ENCODE measurements at regions not wholly inside any gene's neighbourhood (a gene's known extent, or its start where the extent isn't known, plus 50 kb on each side); places are given as distances from the start of the nearest gene placed in this dataset.

DNA sequence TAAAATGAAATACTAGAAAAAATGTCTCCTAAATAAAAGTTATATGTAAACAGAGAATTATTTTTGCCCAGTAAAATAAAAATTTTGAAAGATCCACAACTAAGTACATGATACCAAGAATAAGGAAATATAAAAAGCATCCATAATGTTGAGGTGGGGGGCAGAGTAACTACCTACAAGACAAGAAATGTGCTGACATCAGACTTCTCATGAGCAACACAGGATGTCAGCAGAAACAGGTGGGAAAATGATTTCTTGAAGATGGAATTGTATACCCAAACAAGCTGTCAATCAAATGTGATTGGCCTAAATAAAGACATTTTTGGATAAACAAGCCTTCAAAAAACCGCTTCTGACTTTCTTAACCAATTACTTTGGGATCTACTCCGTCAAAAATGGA lies 143.9 kb upstream of the LIPC start:
- no peak for DNase-seq (ENCODE audit: low read depth)
- TF ChIP-seq, protein P1, sequence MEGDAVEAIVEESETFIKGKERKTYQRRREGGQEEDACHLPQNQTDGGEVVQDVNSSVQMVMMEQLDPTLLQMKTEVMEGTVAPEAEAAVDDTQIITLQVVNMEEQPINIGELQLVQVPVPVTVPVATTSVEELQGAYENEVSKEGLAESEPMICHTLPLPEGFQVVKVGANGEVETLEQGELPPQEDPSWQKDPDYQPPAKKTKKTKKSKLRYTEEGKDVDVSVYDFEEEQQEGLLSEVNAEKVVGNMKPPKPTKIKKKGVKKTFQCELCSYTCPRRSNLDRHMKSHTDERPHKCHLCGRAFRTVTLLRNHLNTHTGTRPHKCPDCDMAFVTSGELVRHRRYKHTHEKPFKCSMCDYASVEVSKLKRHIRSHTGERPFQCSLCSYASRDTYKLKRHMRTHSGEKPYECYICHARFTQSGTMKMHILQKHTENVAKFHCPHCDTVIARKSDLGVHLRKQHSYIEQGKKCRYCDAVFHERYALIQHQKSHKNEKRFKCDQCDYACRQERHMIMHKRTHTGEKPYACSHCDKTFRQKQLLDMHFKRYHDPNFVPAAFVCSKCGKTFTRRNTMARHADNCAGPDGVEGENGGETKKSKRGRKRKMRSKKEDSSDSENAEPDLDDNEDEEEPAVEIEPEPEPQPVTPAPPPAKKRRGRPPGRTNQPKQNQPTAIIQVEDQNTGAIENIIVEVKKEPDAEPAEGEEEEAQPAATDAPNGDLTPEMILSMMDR (conservative IDR thresholded peaks at IDR 0.05; ENCODE audit: low read depth, low read length) = no peak
- no peak overlapping the region for H3K4me3 ChIP-seq (ENCODE audit: low read depth, low read length)

DNA sequence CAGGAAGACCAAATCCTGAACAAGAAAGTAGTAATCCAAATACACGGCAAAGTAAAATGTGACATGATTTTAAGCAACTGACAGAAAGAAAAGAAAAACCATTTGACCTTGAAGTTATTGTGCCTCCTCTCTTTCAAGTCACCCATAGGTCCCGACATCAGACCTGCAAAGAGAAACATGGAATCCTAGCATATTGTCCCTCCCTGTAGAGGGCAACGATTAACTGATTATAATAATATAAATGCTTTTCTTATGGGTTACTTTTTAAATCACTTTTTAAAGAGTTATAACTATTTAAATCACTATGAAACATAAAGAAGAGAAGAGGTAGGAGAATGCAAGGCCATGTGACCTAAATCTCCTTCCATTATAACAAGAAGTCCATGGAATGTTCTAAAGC lies 143.2 kb upstream of the LIPC start:
- TF ChIP-seq, protein P1 (conservative IDR thresholded peaks at IDR 0.05; ENCODE audit: low read depth, low read length) = peak; percentile 26
- peak; percentile 18 for DNase-seq (ENCODE audit: low read depth)

DNA sequence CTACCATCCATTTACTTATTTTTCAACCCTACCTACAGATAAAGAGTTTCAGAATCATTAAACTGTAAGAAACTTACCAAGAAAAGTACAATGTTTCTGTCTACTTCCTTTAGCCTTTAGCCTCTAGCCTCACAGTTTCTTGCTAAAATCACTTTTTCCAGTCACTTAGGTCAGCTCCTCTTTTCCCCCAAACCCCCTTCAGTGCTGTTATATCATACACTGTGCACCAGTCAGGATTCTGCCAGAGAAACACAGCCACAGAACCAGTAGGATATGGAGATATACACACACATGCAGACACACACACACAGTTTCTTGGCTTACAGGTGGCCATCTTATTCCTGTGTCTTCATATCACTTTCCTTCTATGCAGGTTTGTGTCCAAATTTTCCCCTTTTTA lies 139.9 kb upstream of the LIPC start:
- no peak for DNase-seq (ENCODE audit: low read depth)
- no peak overlapping the region for H3K4me3 ChIP-seq (ENCODE audit: low read depth, low read length)
- TF ChIP-seq, protein P1 (conservative IDR thresholded peaks at IDR 0.05; ENCODE audit: low read depth, low read length) = no peak

More for the DNA sequence above, 143.2 kb upstream of the LIPC start:
- no peak overlapping the region for H3K4me3 ChIP-seq (ENCODE audit: low read depth, low read length)

DNA sequence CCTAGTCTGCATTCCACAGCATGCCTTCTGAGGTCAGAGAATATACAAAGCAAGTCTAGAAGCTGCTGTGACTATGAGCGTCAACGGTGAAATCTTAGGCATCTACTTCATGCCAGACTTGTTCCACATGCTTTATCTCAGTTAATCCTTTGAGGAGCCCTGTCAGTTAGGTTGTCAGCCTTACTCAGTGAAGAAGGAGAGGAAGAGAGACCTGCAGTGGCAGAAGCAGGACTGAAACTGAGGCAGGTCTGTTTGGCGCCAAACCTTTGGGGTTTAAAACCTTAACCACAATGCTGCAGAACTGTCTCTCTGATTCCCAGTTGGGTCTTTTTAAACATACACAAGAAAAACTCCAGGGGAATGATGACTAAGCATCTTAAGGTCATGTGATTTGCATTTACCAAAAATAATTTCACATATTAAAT lies 139.0 kb upstream of the LIPC start:
- DNase-seq (ENCODE audit: low read depth) = peak; percentile 42
- TF ChIP-seq, protein P1 (conservative IDR thresholded peaks at IDR 0.05; ENCODE audit: low read depth, low read length) = no peak
- no peak overlapping the region for H3K4me3 ChIP-seq (ENCODE audit: low read depth, low read length)

DNA sequence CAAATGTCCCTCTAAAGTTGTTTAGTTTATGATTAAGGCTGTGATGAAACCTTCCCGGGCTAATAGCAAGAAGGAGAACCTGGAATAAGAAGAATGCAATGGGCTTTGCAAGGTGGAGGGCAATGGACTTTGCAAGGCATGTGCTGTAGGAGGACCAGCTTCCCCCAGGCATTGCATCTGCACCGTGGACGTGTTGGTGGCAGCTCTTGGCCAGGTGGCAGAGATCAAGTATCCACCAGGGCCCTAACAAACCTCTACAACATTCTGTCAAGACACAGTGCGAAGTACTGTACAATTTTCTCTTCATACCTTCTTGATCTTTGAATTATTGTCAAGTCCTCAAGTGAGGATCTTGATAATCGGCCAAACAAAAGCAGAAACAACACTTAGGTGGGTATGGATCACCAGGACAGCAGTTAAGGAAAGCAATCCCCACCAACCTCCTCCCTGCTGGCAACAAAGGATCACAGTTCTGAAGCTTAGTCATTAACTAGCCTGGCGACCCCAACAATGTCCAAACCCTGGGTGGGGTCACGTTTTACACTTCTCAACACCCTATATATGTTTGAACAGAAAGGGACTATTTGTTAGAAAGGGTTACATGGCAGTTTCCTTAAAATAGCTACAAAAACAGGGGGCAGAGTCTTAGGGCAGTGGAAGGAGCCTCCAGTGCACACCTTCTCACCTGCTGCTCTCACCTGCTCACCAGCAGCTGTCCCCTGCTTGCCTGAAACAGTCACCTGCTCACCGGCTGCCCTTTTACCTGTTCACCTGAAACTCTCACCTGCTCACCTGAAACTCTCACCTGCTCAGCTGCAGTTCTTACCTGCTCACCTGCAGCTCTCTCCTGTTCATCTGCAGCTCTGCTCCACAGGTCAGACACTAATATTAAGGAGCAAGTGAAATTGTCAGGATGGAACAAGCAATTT lies 137.9 kb upstream of the LIPC start:
- no peak overlapping the region for H3K4me3 ChIP-seq (ENCODE audit: low read depth, low read length)
- TF ChIP-seq, protein P1 (conservative IDR thresholded peaks at IDR 0.05; ENCODE audit: low read depth, low read length) = no peak
- no peak for DNase-seq (ENCODE audit: low read depth)

DNA sequence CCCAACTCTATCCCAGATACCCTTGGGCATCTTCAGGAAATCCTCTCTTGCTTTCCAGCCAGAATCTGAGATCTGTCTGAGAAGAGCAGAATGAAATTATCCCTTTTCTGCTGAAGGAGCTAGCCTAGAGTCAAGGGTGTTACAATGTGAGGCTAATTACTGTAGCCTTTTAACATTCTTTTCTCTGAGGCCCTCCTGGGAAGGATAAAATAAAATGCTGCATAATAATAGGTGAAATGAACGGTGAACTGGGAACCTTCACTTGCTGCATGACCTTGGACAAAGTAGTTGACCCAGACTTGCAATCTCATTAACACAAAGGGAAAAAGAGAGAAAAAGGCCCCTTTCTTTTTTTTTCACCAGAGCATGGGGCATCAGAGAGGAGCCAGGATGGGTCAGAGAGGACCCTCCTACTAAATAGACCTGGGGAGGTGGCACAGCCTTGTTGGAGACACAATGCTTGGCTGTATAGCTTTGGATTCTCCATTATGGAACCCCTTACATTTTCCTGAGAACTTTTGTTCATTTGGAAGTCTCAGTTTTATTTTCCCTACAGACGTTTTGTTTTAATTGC lies 137.0 kb upstream of the LIPC start:
- no peak for DNase-seq (ENCODE audit: low read depth)
- H3K4me3 ChIP-seq (ENCODE audit: low read depth, low read length) = no peak overlapping the region
- TF ChIP-seq, protein P1 (conservative IDR thresholded peaks at IDR 0.05; ENCODE audit: low read depth, low read length) = no peak
